Endothelial cell of umbilical vein (primary cell): ENCODE measurements at regions not wholly inside any gene's neighbourhood (a gene's known extent, or its start where the extent isn't known, plus 50 kb on each side); places are given as distances from the start of the nearest gene placed in this dataset.
A peak's percentile ranks its signal among the peaks of the same experiment; 100 is the strongest.

Experiments
- BruUV-seq: library from RNA; stranded (reverse); fragments of 400-500 nt; replicated peaks from 2 replicates; lab custom pipeline; 2021; lab: Mats Ljungman, UMichigan
- CTCF ChIA-PET: fragments of 300-600, 350-600 bp; sonication (Branson Sonifier 250); formaldehyde crosslinking; loops from one replicate; lab custom pipeline; 2021; ENCODE audit warnings: antibody characterized with exemption, inconsistent platforms; lab: Charles Lee
- POLR2A ChIA-PET: fragments of 300-600, 350-600 bp; sonication (Branson Sonifier 250); formaldehyde crosslinking; loops from one replicate; lab custom pipeline; 2021; ENCODE audit warnings: antibody characterized with exemption, inconsistent platforms; lab: Charles Lee
- DNase-seq: peaks from one replicate; pipeline ENCODE4 v3.0.0-alpha.2; 2011; ENCODE audit warnings: low read depth, low spot score
- FAIRE-seq: peaks from 2 replicates; lab custom pipeline; 2011; peaks lifted over from hg19 to GRCh38; lab: Jason Lieb, UNC
- H2AFZ ChIP-seq: 2 replicates; pipeline ENCODE4 v1.6.0; 2012; ENCODE audit warnings: low read depth, low read length, control low read depth, inconsistent platforms
- H3K27ac ChIP-seq: 2 replicates; pipeline ENCODE4 v1.5.1; 2011; ENCODE audit warnings: low read depth, mild to moderate bottlenecking, control low read depth, low read length, moderate library complexity; ENCODE audit not compliant: insufficient read depth
- H3K27me3 ChIP-seq, 2 experiments: 2 replicates each; pipeline versions ENCODE4 v1.6.0 to v1.6.1; 2011; ENCODE audit warnings: low read length in 2 of 2, mixed read lengths in 1 of 2; ENCODE audit not compliant: control insufficient read depth in 2 of 2, insufficient read depth in 2 of 2
- H3K36me3 ChIP-seq, 2 experiments: 2 replicates in 1 of 2; 3 replicates in 1 of 2; pipeline ENCODE4 v1.5.1; 2011; ENCODE audit warnings: low read length in 2 of 2, mild to moderate bottlenecking in 1 of 2, moderate library complexity in 1 of 2; ENCODE audit not compliant: control insufficient read depth in 2 of 2, insufficient read depth in 2 of 2; ENCODE audit errors: extremely low read depth in 1 of 2
- H3K4me1 ChIP-seq: 3 replicates; pipeline ENCODE4 v1.5.1; 2011; ENCODE audit warnings: mild to moderate bottlenecking, low read length; ENCODE audit not compliant: control insufficient read depth, insufficient read depth; ENCODE audit errors: extremely low read depth
- H3K4me2 ChIP-seq: 2 replicates; pipeline ENCODE4 v1.6.1; 2011; ENCODE audit warnings: low read length, control low read depth, mixed read lengths; ENCODE audit not compliant: insufficient read depth
- H3K4me3 ChIP-seq, 3 experiments: fragments of 200-600 bp in 1 of 3; sonication (generic), shearing (Covaris generic) in 1 of 3; replicated peaks in 1 of 3; 2 replicates each; pipeline ENCODE4 v1.5.1; 2011 to 2016; ENCODE audit warnings: control low read depth in 3 of 3, low read length in 3 of 3, mild to moderate bottlenecking in 2 of 3, inconsistent platforms in 1 of 3, low read depth in 1 of 3, moderate library complexity in 1 of 3; ENCODE audit not compliant: insufficient read depth in 1 of 3
- H3K79me2 ChIP-seq: 2 replicates; pipeline ENCODE4 v1.6.0; 2012; ENCODE audit warnings: low read length, inconsistent platforms; ENCODE audit not compliant: control insufficient read depth, insufficient read depth
- H3K9ac ChIP-seq: replicated peaks from 2 replicates; pipeline ENCODE3; 2011; ENCODE audit warnings: low read length, control low read depth; ENCODE audit not compliant: insufficient read depth; ENCODE audit errors: extremely low read depth
- H3K9me1 ChIP-seq: replicated peaks from 3 replicates; pipeline ENCODE4 v1.6.0; 2011; ENCODE audit warnings: mild to moderate bottlenecking, low read length; ENCODE audit not compliant: control insufficient read depth, insufficient read depth; ENCODE audit errors: extremely low read depth
- H3K9me3 ChIP-seq: replicated peaks from 2 replicates; pipeline ENCODE4 v1.5.1; 2012; ENCODE audit warnings: low read length, inconsistent platforms; ENCODE audit not compliant: control insufficient read depth, insufficient read depth
- H4K20me1 ChIP-seq: replicated peaks from 2 replicates; pipeline ENCODE3; 2011; ENCODE audit warnings: mild to moderate bottlenecking, low read length; ENCODE audit not compliant: control insufficient read depth, insufficient read depth; ENCODE audit errors: extremely low read depth
- EZH2 ChIP-seq: IDR thresholded peaks from 2 replicates; pipeline ENCODE4 v1.6.1; 2012; ENCODE audit warnings: borderline replicate concordance, low read depth, mild to moderate bottlenecking, moderate library complexity, low read length, inconsistent platforms; ENCODE audit not compliant: severe bottlenecking
- FOS ChIP-seq: IDR thresholded peaks from 2 replicates; pipeline ENCODE4 v1.6.1; 2011; ENCODE audit warnings: mild to moderate bottlenecking, low read length, moderate library complexity, borderline replicate concordance; ENCODE audit not compliant: insufficient read depth
- GATA2 ChIP-seq: IDR thresholded peaks from 2 replicates; pipeline ENCODE4 v1.7.0; 2011; ENCODE audit warnings: low read depth, mild to moderate bottlenecking, moderate library complexity, mixed read lengths, low read length; ENCODE audit not compliant: insufficient read length, insufficient read depth
- JUN ChIP-seq: IDR thresholded peaks from 2 replicates; pipeline ENCODE4 v1.6.1; 2011; ENCODE audit warnings: borderline replicate concordance, low read depth; ENCODE audit not compliant: insufficient read length, insufficient read depth
- MAX ChIP-seq: IDR thresholded peaks from 2 replicates; pipeline ENCODE4 v1.6.1; 2011; ENCODE audit not compliant: insufficient read depth, insufficient read length
- MYC ChIP-seq: IDR thresholded peaks from one replicate; pipeline ENCODE4 v1.6.1; 2011; ENCODE audit warnings: mild to moderate bottlenecking, low read depth, low read length
- POLR2A ChIP-seq: IDR thresholded peaks from 2 replicates; pipeline ENCODE4 v1.6.1; 2012; ENCODE audit warnings: low read depth, mild to moderate bottlenecking, control low read depth, low read length
- POLR2AphosphoS5 ChIP-seq: IDR thresholded peaks from 2 replicates; pipeline ENCODE4 v1.6.1; 2012; ENCODE audit warnings: low read depth, mild to moderate bottlenecking, control low read depth, low read length, moderate library complexity; ENCODE audit not compliant: insufficient read depth
- dilution Hi-C: fragments of 300-500 bp; cut with MboI; formaldehyde crosslinking; loops from one replicate; pipeline ENCODE4 v1.15.0; 2019; ENCODE audit warnings: low sequenced_read_pairs; ENCODE audit not compliant: extremely low pct_ligation_motif_present
- intact Hi-C: fragments of 100-400 bp; cut with micrococcal nuclease; formaldehyde crosslinking; loops from one replicate; pipeline ENCODE4 v1.10.0; 2022
- TF ChIP-seq, protein P1 (sequence below), 2 donors: IDR thresholded peaks; 1 replicate in 1 of 2; 2 replicates in 1 of 2; pipeline ENCODE4 v1.5.1; 2011; ENCODE audit warnings: low read length in 2 of 2, mild to moderate bottlenecking in 2 of 2, moderate library complexity in 2 of 2, control low read depth in 1 of 2, inconsistent platforms in 1 of 2, low read depth in 1 of 2; ENCODE audit not compliant: insufficient read depth in 1 of 2; ENCODE audit errors: extremely low read depth in 1 of 2

- ChIA-PET CTCF (interaction anchor here (1.0 to 1.2 kb wide), 2 partner anchors 10 to 14 kb away, joined by 3 read pairs; no protein-coding TSS in a partner anchor), POLR2A (no interaction called here)
- Histone ChIP-seq H3K9me1 (no peaks in the 10 kb centered on the region), H3K9ac (no peak overlapping the region), H3K27me3 (no peaks in the 10 kb centered on the region), H3K79me2 (no peaks in the 10 kb centered on the region), H3K9me3 (no peaks in the 10 kb centered on the region), H3K4me3 (no peak overlapping the region), H3K4me1 (peaks cover 17% of the 10 kb centered on the region), H3K27ac (no peak overlapping the region), H4K20me1 (no peaks in the 10 kb centered on the region), H3K4me2 (peak overlapping the region; percentile 40), H2AFZ (no peak overlapping the region), H3K36me3 (no peaks in the 10 kb centered on the region)
- BruUV-seq, result no TSS peak
- dilution Hi-C loops (no loop called here), intact Hi-C loops (loop anchor here (2.0 to 5.0 kb wide), 2 partner anchors 56 to 272 kb away; no protein-coding TSS in a partner anchor)
- TF ChIP-seq FOS (peak; percentile 74), POLR2A (no peak), GATA2 (peak; percentile 73), POLR2AphosphoS5 (peak; percentile 68)
- DNase-seq (peak; percentile 72), FAIRE-seq (peak; percentile 99)
Measured at GRCh38 chr10:78700413-78700812, 368.4 kb upstream of the ZMIZ1 start.

DNA sequence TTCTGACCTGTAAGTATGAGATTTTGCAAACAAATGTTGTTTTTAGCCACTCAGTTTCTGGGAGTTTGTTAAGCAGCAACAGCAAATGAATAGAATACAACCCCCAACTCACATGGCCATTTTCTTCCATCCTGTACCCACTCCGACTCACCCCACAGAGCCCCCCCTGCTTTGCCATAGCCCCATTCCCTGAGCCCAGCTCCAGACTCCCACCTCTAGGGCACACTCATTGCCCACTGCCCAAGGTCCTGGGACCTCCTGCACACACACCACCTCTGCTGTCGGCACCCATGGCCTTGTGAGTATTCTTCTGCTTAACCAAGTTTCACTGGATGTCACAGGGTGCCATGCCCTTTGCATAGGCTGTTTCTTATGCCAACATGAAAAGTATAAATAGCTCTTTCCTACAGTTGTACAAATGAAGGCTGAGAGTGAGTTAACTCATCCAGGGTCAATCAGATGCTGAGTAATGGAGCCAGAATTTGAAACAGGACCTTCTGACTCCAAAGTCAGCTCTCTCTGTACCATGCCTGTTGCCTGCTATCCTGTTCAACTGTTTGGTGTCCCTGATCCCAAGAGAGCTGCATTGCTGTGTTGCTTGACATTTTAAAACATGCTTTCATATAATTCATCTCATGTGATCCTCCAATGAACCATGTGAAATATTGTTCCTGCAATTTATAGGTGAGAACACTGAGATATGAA, 367.8 kb upstream of the ZMIZ1 start:
- no peaks in the 10 kb centered on the region for H3K9me3 ChIP-seq
- H3K4me2 ChIP-seq, result peak overlapping the region; percentile 40
- FAIRE-seq, result no peak
- no peaks in the 10 kb centered on the region for H4K20me1 ChIP-seq
- no peaks in the 10 kb centered on the region for H3K9me1 ChIP-seq
- H3K79me2 ChIP-seq, result no peaks in the 10 kb centered on the region
- ChIA-PET POLR2A (no interaction called here), CTCF (interaction anchor here (1.2 kb wide), 1 partner anchor 13 kb away, joined by 3 read pairs; no protein-coding TSS in a partner anchor)
- TF ChIP-seq MAX, result no peak
- no peak for TF ChIP-seq MYC
- TF ChIP-seq, protein P1, sequence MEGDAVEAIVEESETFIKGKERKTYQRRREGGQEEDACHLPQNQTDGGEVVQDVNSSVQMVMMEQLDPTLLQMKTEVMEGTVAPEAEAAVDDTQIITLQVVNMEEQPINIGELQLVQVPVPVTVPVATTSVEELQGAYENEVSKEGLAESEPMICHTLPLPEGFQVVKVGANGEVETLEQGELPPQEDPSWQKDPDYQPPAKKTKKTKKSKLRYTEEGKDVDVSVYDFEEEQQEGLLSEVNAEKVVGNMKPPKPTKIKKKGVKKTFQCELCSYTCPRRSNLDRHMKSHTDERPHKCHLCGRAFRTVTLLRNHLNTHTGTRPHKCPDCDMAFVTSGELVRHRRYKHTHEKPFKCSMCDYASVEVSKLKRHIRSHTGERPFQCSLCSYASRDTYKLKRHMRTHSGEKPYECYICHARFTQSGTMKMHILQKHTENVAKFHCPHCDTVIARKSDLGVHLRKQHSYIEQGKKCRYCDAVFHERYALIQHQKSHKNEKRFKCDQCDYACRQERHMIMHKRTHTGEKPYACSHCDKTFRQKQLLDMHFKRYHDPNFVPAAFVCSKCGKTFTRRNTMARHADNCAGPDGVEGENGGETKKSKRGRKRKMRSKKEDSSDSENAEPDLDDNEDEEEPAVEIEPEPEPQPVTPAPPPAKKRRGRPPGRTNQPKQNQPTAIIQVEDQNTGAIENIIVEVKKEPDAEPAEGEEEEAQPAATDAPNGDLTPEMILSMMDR (IDR thresholded peaks at IDR 0.05; ENCODE audit: extremely low read depth in 1 of 2, insufficient read depth in 1 of 2, low read depth in 1 of 2, low read length in 2 of 2), result no peak
- TF ChIP-seq JUN, result no peak
- no peak for TF ChIP-seq POLR2AphosphoS5
- no peak for TF ChIP-seq POLR2A
- no peak for TF ChIP-seq FOS
- TF ChIP-seq GATA2, result no peak
- TF ChIP-seq EZH2, result no peak
- dilution Hi-C loops, result no loop called here
- H3K27ac ChIP-seq, result no peak overlapping the region
- no peaks in the 10 kb centered on the region for H3K36me3 ChIP-seq
- H3K9ac ChIP-seq, result no peak overlapping the region
- peaks cover 17% of the 10 kb centered on the region for H3K4me1 ChIP-seq
- intact Hi-C loops, result loop anchor here (2.0 to 5.0 kb wide), 2 partner anchors 56 to 271 kb away; no protein-coding TSS in a partner anchor
- BruUV-seq, result no TSS peak
- H2AFZ ChIP-seq, result no peak overlapping the region
- no peak for DNase-seq
- H3K27me3 ChIP-seq, result no peaks in the 10 kb centered on the region
- H3K4me3 ChIP-seq, result no peak overlapping the region
